ENCODE measurements at regions not wholly inside any gene's neighbourhood (a gene's known extent, or its start where the extent isn't known, plus 50 kb on each side); places are given as distances from the start of the nearest gene placed in this dataset.

GRCh38 chr9:85158512-85158911, 489.0 kb downstream of the NTRK2 start:
- TF ChIP-seq CTCF (IDR thresholded peaks at IDR 0.05) (no peak), POLR2A (IDR thresholded peaks at IDR 0.05) (no peak)
- DNase-seq (ENCODE audit: low spot score in 2 of 2): no peak
- intact Hi-C loops (cut with DNase I; ENCODE audit: low total_unique reads): no loop called here
- no peak overlapping the region for H3K4me3 ChIP-seq (ENCODE audit: low read depth, poor library complexity, severe bottlenecking)

GRCh38 chr9:85157772-85158171, 488.2 kb downstream of the NTRK2 start:
- 67 to 71% methylated on average over 6 of the region's 6 CpGs for whole genome bisulfite sequencing, 2 donors
- TF ChIP-seq POLR2A (IDR thresholded peaks at IDR 0.05) (no peak), CTCF (IDR thresholded peaks at IDR 0.05) (no peak)
- H3K4me3 ChIP-seq (ENCODE audit: low read depth, poor library complexity, severe bottlenecking): no peak overlapping the region
- DNase-seq (ENCODE audit: low spot score in 2 of 2): no peak
- intact Hi-C loops (cut with DNase I; ENCODE audit: low total_unique reads): no loop called here

GRCh38 chr9:85156652-85157051, 487.1 kb downstream of the NTRK2 start:
- no peak for DNase-seq (ENCODE audit: low spot score in 2 of 2)
- TF ChIP-seq POLR2A (IDR thresholded peaks at IDR 0.05) (no peak), CTCF (IDR thresholded peaks at IDR 0.05) (no peak)
- H3K4me3 ChIP-seq (ENCODE audit: low read depth, poor library complexity, severe bottlenecking): no peak overlapping the region
- intact Hi-C loops (cut with DNase I; ENCODE audit: low total_unique reads): no loop called here
- 91 to 100% methylated on average over 2 of the region's 2 CpGs for WGBS, 2 donors

GRCh38 chr9:85155352-85155751, 485.8 kb downstream of the NTRK2 start:
- TF ChIP-seq CTCF (IDR thresholded peaks at IDR 0.05): no peak
- no peak for TF ChIP-seq POLR2A (IDR thresholded peaks at IDR 0.05)
- whole genome bisulfite sequencing, 2 donors: 64 to 70% methylated on average over 2 of the region's 2 CpGs
- no peak for DNase-seq (ENCODE audit: low spot score in 2 of 2)
- intact Hi-C loops (cut with DNase I; ENCODE audit: low total_unique reads): no loop called here
- no peak overlapping the region for H3K4me3 ChIP-seq (ENCODE audit: low read depth, poor library complexity, severe bottlenecking)

- WGBS, 2 donors: 91 to 93% methylated on average over 5 of the region's 5 CpGs
- TF ChIP-seq CTCF (IDR thresholded peaks at IDR 0.05): no peak
- no peak for TF ChIP-seq POLR2A (IDR thresholded peaks at IDR 0.05)
- DNase-seq (ENCODE audit: low spot score in 2 of 2): no peak
- intact Hi-C loops (cut with DNase I; ENCODE audit: low total_unique reads): no loop called here
- no peak overlapping the region for H3K4me3 ChIP-seq (ENCODE audit: low read depth, poor library complexity, severe bottlenecking)
Measured at GRCh38 chr9:85151741-85152140, 482.2 kb downstream of the NTRK2 start.

- WGBS, 2 donors: 83 to 85% methylated on average over 3 of the region's 3 CpGs
- intact Hi-C loops (cut with DNase I; ENCODE audit: low total_unique reads): no loop called here
- no peak for DNase-seq (ENCODE audit: low spot score in 2 of 2)
- no peak overlapping the region for H3K4me3 ChIP-seq (ENCODE audit: low read depth, poor library complexity, severe bottlenecking)
- TF ChIP-seq POLR2A (IDR thresholded peaks at IDR 0.05) (no peak), CTCF (IDR thresholded peaks at IDR 0.05) (no peak)
Measured at GRCh38 chr9:85151162-85151561, 481.6 kb downstream of the NTRK2 start.
